HCT116 (cell line): ENCODE measurements at regions not wholly inside any gene's neighbourhood (a gene's known extent, or its start where the extent isn't known, plus 50 kb on each side); places are given as distances from the start of the nearest gene placed in this dataset.

Experiments used
- ATF3 ChIP-seq: IDR thresholded peaks from 2 replicates; pipeline ENCODE4 v1.6.1; 2012
- CEBPB ChIP-seq: IDR thresholded peaks from 2 replicates; pipeline ENCODE4 v1.6.1; 2012; ENCODE audit warnings: low read depth
- EGR1 ChIP-seq: IDR thresholded peaks from 2 replicates; pipeline ENCODE4 v1.6.1; 2012; ENCODE audit warnings: low read depth
- EZH2 ChIP-seq: fragments of 200-600 bp; sonication (generic); IDR thresholded peaks from 2 replicates; pipeline ENCODE4 v1.6.1; 2017; ENCODE audit warnings: antibody characterized with exemption, mixed run types
- JUND ChIP-seq: IDR thresholded peaks from 2 replicates; pipeline ENCODE4 v1.6.1; 2012
- POLR2A ChIP-seq: IDR thresholded peaks from 2 replicates; pipeline ENCODE4 v1.7.0; 2011; ENCODE audit warnings: borderline replicate concordance; ENCODE audit not compliant: insufficient read depth, insufficient read length; ENCODE audit errors: extremely low read depth
- POLR2AphosphoS5 ChIP-seq: IDR thresholded peaks from 2 replicates; pipeline ENCODE4 v1.6.1; 2011; ENCODE audit warnings: mild to moderate bottlenecking, low read depth, low read length, moderate library complexity
- RAD21 ChIP-seq: IDR thresholded peaks from 2 replicates; pipeline ENCODE4 v1.6.1; 2012; ENCODE audit warnings: low read depth, mild to moderate bottlenecking
- SIN3A ChIP-seq: IDR thresholded peaks from 2 replicates; pipeline ENCODE4 v1.6.1; 2012; ENCODE audit warnings: low read depth
- SRF ChIP-seq: IDR thresholded peaks from 2 replicates; pipeline ENCODE4 v1.6.1; 2012; ENCODE audit warnings: low read depth
- TCF7L2 ChIP-seq: IDR thresholded peaks from 2 replicates; pipeline ENCODE4 v1.7.0; 2011; ENCODE audit warnings: borderline replicate concordance, inconsistent platforms; ENCODE audit not compliant: insufficient read depth, insufficient read length; ENCODE audit errors: extremely low read depth
- YY1 ChIP-seq: IDR thresholded peaks from 2 replicates; pipeline ENCODE4 v1.6.1; 2011; ENCODE audit warnings: low read length, low read depth, moderate library complexity, mild to moderate bottlenecking; ENCODE audit not compliant: insufficient replicate concordance; ENCODE audit errors: extremely low read depth
- ZBTB33 ChIP-seq: IDR thresholded peaks from 2 replicates; pipeline ENCODE4 v1.6.1; 2011; ENCODE audit warnings: mild to moderate bottlenecking, low read length, moderate library complexity; ENCODE audit not compliant: insufficient replicate concordance; ENCODE audit errors: extremely low read depth
- TF ChIP-seq, protein P1 (sequence below), 3 experiments: fragments of 200-600 bp in 1 of 3; sonication (generic) in 1 of 3; IDR thresholded peaks in 2 of 3; conservative IDR thresholded peaks in 1 of 3; 2 replicates each; pipeline ENCODE4 v1.5.1; 2012 to 2017; ENCODE audit warnings: low read depth in 2 of 3, low read length in 2 of 3, antibody characterized with exemption in 1 of 3, borderline replicate concordance in 1 of 3, control low read depth in 1 of 3, mild to moderate bottlenecking in 1 of 3, mixed read lengths in 1 of 3, mixed run types in 1 of 3, moderate library complexity in 1 of 3; ENCODE audit not compliant: insufficient read depth in 1 of 3

DNA sequence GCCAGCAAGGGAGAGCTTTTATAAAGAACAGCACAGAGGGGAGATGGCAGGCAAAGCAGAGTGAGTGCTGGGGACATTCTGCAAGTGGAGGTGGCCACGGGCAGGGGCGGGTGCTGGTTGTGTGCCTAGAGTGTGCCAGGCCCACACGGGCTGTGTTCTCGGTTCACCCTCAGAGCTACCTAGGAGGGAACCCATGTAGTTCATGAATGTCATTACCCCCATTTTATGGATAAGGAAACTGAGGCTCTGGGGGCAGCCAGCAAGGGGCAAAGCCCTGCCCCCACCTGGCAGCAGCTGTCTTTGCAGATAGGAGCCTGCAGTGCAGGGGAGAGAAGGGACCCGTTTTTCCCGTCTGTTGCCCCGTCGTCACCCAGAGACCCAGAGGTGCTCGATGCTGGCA is 85.2 kb upstream of the NCOR2 start:
- TF ChIP-seq, protein P1, sequence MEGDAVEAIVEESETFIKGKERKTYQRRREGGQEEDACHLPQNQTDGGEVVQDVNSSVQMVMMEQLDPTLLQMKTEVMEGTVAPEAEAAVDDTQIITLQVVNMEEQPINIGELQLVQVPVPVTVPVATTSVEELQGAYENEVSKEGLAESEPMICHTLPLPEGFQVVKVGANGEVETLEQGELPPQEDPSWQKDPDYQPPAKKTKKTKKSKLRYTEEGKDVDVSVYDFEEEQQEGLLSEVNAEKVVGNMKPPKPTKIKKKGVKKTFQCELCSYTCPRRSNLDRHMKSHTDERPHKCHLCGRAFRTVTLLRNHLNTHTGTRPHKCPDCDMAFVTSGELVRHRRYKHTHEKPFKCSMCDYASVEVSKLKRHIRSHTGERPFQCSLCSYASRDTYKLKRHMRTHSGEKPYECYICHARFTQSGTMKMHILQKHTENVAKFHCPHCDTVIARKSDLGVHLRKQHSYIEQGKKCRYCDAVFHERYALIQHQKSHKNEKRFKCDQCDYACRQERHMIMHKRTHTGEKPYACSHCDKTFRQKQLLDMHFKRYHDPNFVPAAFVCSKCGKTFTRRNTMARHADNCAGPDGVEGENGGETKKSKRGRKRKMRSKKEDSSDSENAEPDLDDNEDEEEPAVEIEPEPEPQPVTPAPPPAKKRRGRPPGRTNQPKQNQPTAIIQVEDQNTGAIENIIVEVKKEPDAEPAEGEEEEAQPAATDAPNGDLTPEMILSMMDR (IDR thresholded peaks at IDR 0.05 in 2 of 3, conservative IDR thresholded peaks at IDR 0.05 in 1 of 3; ENCODE audit: borderline replicate concordance in 1 of 3, insufficient read depth in 1 of 3, low read depth in 2 of 3, low read length in 2 of 3) = no peak
- no peak for TF ChIP-seq ATF3
- no peak for TF ChIP-seq POLR2AphosphoS5
- no peak for TF ChIP-seq EZH2
- no peak for TF ChIP-seq SRF
- no peak for TF ChIP-seq CEBPB
- TF ChIP-seq SIN3A = no peak
- TF ChIP-seq YY1 = no peak
- TF ChIP-seq ZBTB33 = no peak
- no peak for TF ChIP-seq EGR1
- no peak for TF ChIP-seq RAD21
- TF ChIP-seq POLR2A = no peak
- TF ChIP-seq TCF7L2 = no peak
- TF ChIP-seq JUND = no peak
